NT2/D1 (cell line): ENCODE measurements at regions not wholly inside any gene's neighbourhood (a gene's known extent, or its start where the extent isn't known, plus 50 kb on each side); places are given as distances from the start of the nearest gene placed in this dataset.
A peak's percentile ranks its signal among the peaks of the same experiment; 100 is the strongest.

Experiments used
- DNase-seq: peaks from one replicate; pipeline ENCODE4 v3.0.0-alpha.2; 2011; ENCODE audit warnings: low read depth, low spot score
- H3K27me3 ChIP-seq: 2 replicates; pipeline ENCODE4 v1.6.0; 2011; ENCODE audit warnings: mild to moderate bottlenecking; ENCODE audit not compliant: insufficient read length, insufficient read depth
- H3K36me3 ChIP-seq: 2 replicates; pipeline ENCODE4 v1.6.1; 2011; ENCODE audit warnings: mild to moderate bottlenecking, low read length, mixed read lengths; ENCODE audit not compliant: insufficient read depth, insufficient read length
- H3K4me1 ChIP-seq: 2 replicates; pipeline ENCODE4 v1.5.1; 2011; ENCODE audit not compliant: insufficient read depth, insufficient read length
- H3K4me3 ChIP-seq: 2 replicates; pipeline ENCODE4 v1.5.1; 2011; ENCODE audit warnings: low read depth; ENCODE audit not compliant: insufficient read length
- H3K9ac ChIP-seq: 2 replicates; pipeline ENCODE4 v1.6.0; 2011; ENCODE audit warnings: low read depth; ENCODE audit not compliant: insufficient read length
- H3K9me3 ChIP-seq: 2 replicates; pipeline ENCODE4 v1.5.1; 2011; ENCODE audit warnings: mild to moderate bottlenecking, low read length; ENCODE audit not compliant: insufficient read depth
- SUZ12 ChIP-seq: IDR thresholded peaks from 2 replicates; pipeline ENCODE4 v1.6.1; 2011; ENCODE audit not compliant: insufficient read length, insufficient read depth; ENCODE audit errors: extremely low read depth
- YY1 ChIP-seq: IDR thresholded peaks from 2 replicates; pipeline ENCODE4 v1.6.1; 2011; ENCODE audit not compliant: insufficient read length, insufficient read depth
- ZNF274 ChIP-seq: IDR thresholded peaks from 2 replicates; pipeline ENCODE4 v1.6.1; 2011; ENCODE audit warnings: mild to moderate bottlenecking, low read depth, low read length

GRCh38 chr3:181899702-181900101 lies 188.0 kb downstream of the SOX2 start:
- no peak overlapping the region for H3K9ac ChIP-seq
- no peak overlapping the region for H3K4me3 ChIP-seq
- no peaks in the 10 kb centered on the region for H3K4me1 ChIP-seq
- no peaks in the 10 kb centered on the region for H3K27me3 ChIP-seq
- H3K9me3 ChIP-seq: no peaks in the 10 kb centered on the region
- no peaks in the 10 kb centered on the region for H3K36me3 ChIP-seq
- TF ChIP-seq YY1 (no peak), ZNF274 (no peak), SUZ12 (no peak)
- no peak for DNase-seq

- TF ChIP-seq ZNF274 (no peak), SUZ12 (no peak), YY1 (no peak)
- H3K9ac ChIP-seq: no peak overlapping the region
- H3K27me3 ChIP-seq: no peaks in the 10 kb centered on the region
- no peak for DNase-seq
- no peaks in the 10 kb centered on the region for H3K9me3 ChIP-seq
- no peaks in the 10 kb centered on the region for H3K36me3 ChIP-seq
- no peak overlapping the region for H3K4me3 ChIP-seq
- H3K4me1 ChIP-seq: no peaks in the 10 kb centered on the region
Measured at GRCh38 chr3:181901626-181902025, 189.9 kb downstream of the SOX2 start.

DNA sequence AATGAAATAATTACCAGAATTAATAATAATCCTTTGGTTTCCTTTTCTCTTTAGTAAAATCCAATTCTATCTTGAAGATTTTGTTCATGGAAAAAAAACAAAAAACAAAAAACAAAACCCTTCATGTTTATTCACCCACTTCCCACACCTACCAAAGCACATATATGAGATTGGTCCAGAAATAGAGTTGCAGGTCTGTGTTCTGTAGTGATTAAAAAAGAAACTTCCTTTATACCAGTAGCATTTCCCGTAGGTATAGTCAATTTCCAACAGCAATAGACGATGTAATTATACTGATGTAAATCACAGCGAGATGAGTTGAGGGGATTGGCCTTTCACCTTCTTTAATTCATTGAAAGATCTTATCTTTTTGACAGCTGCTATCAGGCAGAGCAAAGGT lies 194.6 kb downstream of the SOX2 start:
- Histone ChIP-seq H3K9me3 (no peaks in the 10 kb centered on the region), H3K36me3 (no peaks in the 10 kb centered on the region), H3K27me3 (no peaks in the 10 kb centered on the region), H3K4me1 (no peaks in the 10 kb centered on the region), H3K9ac (no peak overlapping the region), H3K4me3 (no peak overlapping the region)
- no peak for DNase-seq
- TF ChIP-seq SUZ12 (no peak), YY1 (no peak), ZNF274 (no peak)

DNA sequence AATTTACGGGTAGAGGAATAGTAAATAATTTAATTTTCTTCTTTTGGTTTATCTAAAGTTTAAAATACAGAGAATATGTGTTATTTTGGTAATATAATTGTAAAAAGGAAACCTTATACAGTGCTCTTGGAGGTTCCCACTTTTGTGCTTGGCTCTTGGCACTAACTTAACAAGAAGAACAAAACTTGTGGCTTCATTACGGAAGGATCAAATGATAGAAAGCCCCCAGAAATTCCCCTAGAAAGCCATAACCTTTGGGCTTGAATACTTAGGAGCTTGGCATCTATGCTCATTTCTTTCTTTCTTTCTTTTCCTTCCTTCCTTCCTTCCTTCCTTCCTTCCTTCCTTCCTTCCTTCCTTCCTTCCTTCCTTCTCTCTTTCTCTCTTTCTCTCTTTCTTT lies 197.5 kb downstream of the SOX2 start:
- TF ChIP-seq YY1: no peak
- TF ChIP-seq ZNF274: no peak
- TF ChIP-seq SUZ12: no peak
- H3K4me3 ChIP-seq: no peak overlapping the region
- H3K4me1 ChIP-seq: no peaks in the 10 kb centered on the region
- H3K27me3 ChIP-seq: no peaks in the 10 kb centered on the region
- H3K9ac ChIP-seq: no peak overlapping the region
- DNase-seq: no peak
- no peaks in the 10 kb centered on the region for H3K9me3 ChIP-seq
- H3K36me3 ChIP-seq: no peaks in the 10 kb centered on the region

GRCh38 chr3:181912384-181912783 lies 200.7 kb downstream of the SOX2 start:
- Histone ChIP-seq H3K9ac (no peak overlapping the region), H3K4me1 (no peaks in the 10 kb centered on the region), H3K9me3 (no peaks in the 10 kb centered on the region), H3K4me3 (no peak overlapping the region), H3K27me3 (no peaks in the 10 kb centered on the region), H3K36me3 (no peaks in the 10 kb centered on the region)
- no peak for DNase-seq
- TF ChIP-seq SUZ12 (no peak), YY1 (no peak), ZNF274 (no peak)

DNA sequence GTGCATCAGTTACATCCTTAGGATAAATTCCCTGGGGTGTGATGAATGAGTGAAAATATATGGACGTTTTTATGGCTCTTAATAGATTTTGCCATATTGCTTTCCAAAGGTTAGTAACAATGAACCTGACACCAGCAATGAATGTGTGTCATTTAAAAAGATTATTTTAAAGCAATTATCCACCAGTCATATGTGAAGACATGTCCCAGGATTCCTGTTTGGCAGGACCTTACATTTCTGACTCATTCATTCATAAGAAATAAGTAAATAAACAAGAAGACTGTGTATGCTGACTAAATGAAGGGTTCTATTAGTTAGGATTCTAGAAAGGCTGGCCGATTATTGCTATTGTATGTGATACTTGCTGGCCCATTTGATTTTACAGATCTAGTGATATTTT lies 201.5 kb downstream of the SOX2 start:
- no peaks in the 10 kb centered on the region for H3K4me1 ChIP-seq

GRCh38 chr3:181915551-181915950 lies 203.8 kb downstream of the SOX2 start:
- Histone ChIP-seq H3K9ac (no peak overlapping the region), H3K4me1 (no peaks in the 10 kb centered on the region), H3K9me3 (no peaks in the 10 kb centered on the region), H3K36me3 (no peaks in the 10 kb centered on the region), H3K27me3 (no peaks in the 10 kb centered on the region), H3K4me3 (no peak overlapping the region)
- no peak for TF ChIP-seq YY1
- TF ChIP-seq ZNF274: no peak
- no peak for TF ChIP-seq SUZ12
- DNase-seq: peak; percentile 47

More for the DNA sequence above, 201.5 kb downstream of the SOX2 start:
- Histone ChIP-seq H3K9me3 (no peaks in the 10 kb centered on the region), H3K4me3 (no peak overlapping the region), H3K36me3 (no peaks in the 10 kb centered on the region), H3K9ac (no peak overlapping the region), H3K27me3 (no peaks in the 10 kb centered on the region)
- no peak for DNase-seq
- TF ChIP-seq YY1 (no peak), ZNF274 (no peak), SUZ12 (no peak)

- H3K9ac ChIP-seq: no peak overlapping the region
- no peaks in the 10 kb centered on the region for H3K4me1 ChIP-seq
- H3K4me3 ChIP-seq: no peak overlapping the region
- TF ChIP-seq SUZ12 (no peak), YY1 (no peak), ZNF274 (no peak)
- H3K9me3 ChIP-seq: no peaks in the 10 kb centered on the region
- no peak for DNase-seq
- H3K27me3 ChIP-seq: no peaks in the 10 kb centered on the region
- H3K36me3 ChIP-seq: no peaks in the 10 kb centered on the region
Measured at GRCh38 chr3:181916013-181916412, 204.3 kb downstream of the SOX2 start.
